HCT116 (cell line): ENCODE measurements at regions not wholly inside any gene's neighbourhood (a gene's known extent, or its start where the extent isn't known, plus 50 kb on each side); places are given as distances from the start of the nearest gene placed in this dataset.

Experiments used
- ATAC-seq: fragments of 200-7000 bp; cut with Tn5 transposase; 2 replicates; pipeline ENCODE4 v1.9.1; 2020; ENCODE audit warnings: mild to moderate bottlenecking, moderate library complexity
- BruUV-seq: library from RNA; stranded (reverse); fragments of 400-500 nt; replicated peaks from 2 replicates; lab custom pipeline; 2021; lab: Mats Ljungman, UMichigan
- CTCF ChIA-PET: fragments of 300-600 bp; sonication (Branson Sonifier 250); formaldehyde crosslinking; loops from one replicate; lab custom pipeline; 2021; ENCODE audit warnings: antibody characterized with exemption; lab: Charles Lee
- POLR2A ChIA-PET: fragments of 300-600, 350-600 bp; sonication (Branson Sonifier 250); formaldehyde crosslinking; loops from one replicate; lab custom pipeline; 2021; ENCODE audit warnings: antibody characterized with exemption; lab: Charles Lee
- RAD21 ChIA-PET, 2 experiments: fragments of 300-600 bp; sonication (Branson Sonifier 250); formaldehyde crosslinking; loops; one replicate each; lab custom pipeline; 2023; ENCODE audit warnings: low total read pairs in 2 of 2; ENCODE audit not compliant: uncharacterized antibody in 2 of 2, unreplicated experiment in 2 of 2, low non-redundant PET in 1 of 2; lab: Charles Lee
- DNase-seq: peaks from one replicate; pipeline ENCODE4 v3.0.0-alpha.2; 2010; ENCODE audit warnings: low read depth, low spot score
- H2AFZ ChIP-seq: fragments of 200-600 bp; shearing (Covaris generic), sonication (generic); 2 replicates; pipeline ENCODE4 v1.6.1; 2017; ENCODE audit warnings: low read depth, mixed run types, mixed read lengths, antibody characterized with exemption, low read length; ENCODE audit not compliant: poor library complexity, severe bottlenecking
- H3K27ac ChIP-seq: 2 replicates; pipeline ENCODE4 v1.5.1; 2012; ENCODE audit warnings: low read depth, low read length
- H3K27me3 ChIP-seq: fragments of 200-600 bp; sonication (generic); 2 replicates; pipeline ENCODE4 v1.6.1; 2016; ENCODE audit warnings: mixed run types, low read length, mixed read lengths; ENCODE audit not compliant: insufficient read depth
- H3K36me3 ChIP-seq, 2 experiments: fragments of 200-500 bp in 1 of 2; fragments of 200-600 bp in 1 of 2; sonication (Bioruptor generic) in 1 of 2; sonication (generic) in 1 of 2; 2 replicates each; pipeline versions ENCODE4 v1.5.1 to v1.6.1; 2014 to 2016; ENCODE audit warnings: low read length in 2 of 2, inconsistent platforms in 1 of 2, mixed read lengths in 1 of 2, mixed run types in 1 of 2; ENCODE audit not compliant: insufficient read depth in 2 of 2, control insufficient read depth in 1 of 2
- H3K4me1 ChIP-seq, 2 experiments: fragments of 200-600 bp in 1 of 2; sonication (generic) in 1 of 2; 2 replicates each; pipeline versions ENCODE4 v1.5.1 to v1.6.1; 2012 to 2017; ENCODE audit warnings: low read length in 2 of 2, inconsistent platforms in 1 of 2, mild to moderate bottlenecking in 1 of 2, mixed read lengths in 1 of 2, mixed run types in 1 of 2, moderate library complexity in 1 of 2; ENCODE audit not compliant: insufficient read depth in 2 of 2, control insufficient read depth in 1 of 2
- H3K4me2 ChIP-seq: fragments of 200-600 bp; sonication (generic); 2 replicates; pipeline ENCODE4 v1.6.1; 2017; ENCODE audit warnings: mixed run types, low read length, mixed read lengths
- H3K4me3 ChIP-seq, 2 experiments: fragments of 200-600 bp in 1 of 2; sonication (generic) in 1 of 2; replicated peaks in 1 of 2; 2 replicates each; pipeline ENCODE4 v1.5.1; 2011 to 2016; ENCODE audit warnings: low read length in 2 of 2, control low read depth in 1 of 2, low read depth in 1 of 2, mild to moderate bottlenecking in 1 of 2, mixed read lengths in 1 of 2, mixed run types in 1 of 2
- H3K79me2 ChIP-seq: fragments of 200-600 bp; sonication (generic); 2 replicates; pipeline ENCODE4 v1.6.1; 2017; ENCODE audit warnings: mild to moderate bottlenecking, mixed run types, low read length, moderate library complexity, mixed read lengths; ENCODE audit not compliant: insufficient read depth
- H3K9ac ChIP-seq: fragments of 200-600 bp; sonication (generic); 2 replicates; pipeline ENCODE4 v1.6.1; 2016; ENCODE audit warnings: low read length, mixed read lengths
- H3K9me2 ChIP-seq: fragments of 200-600 bp; sonication (generic), shearing (Covaris generic); 2 replicates; pipeline ENCODE4 v1.6.1; 2017; ENCODE audit warnings: mixed run types, mild to moderate bottlenecking, moderate library complexity; ENCODE audit not compliant: insufficient read depth
- H3K9me3 ChIP-seq, 2 experiments: fragments of 200-500 bp in 1 of 2; fragments of 200-600 bp in 1 of 2; sonication (Bioruptor generic) in 1 of 2; sonication (generic) in 1 of 2; 2 replicates each; pipeline ENCODE4 v1.6.1; 2014 to 2017; ENCODE audit warnings: low read length in 2 of 2, mixed read lengths in 2 of 2, inconsistent platforms in 1 of 2, low read depth in 1 of 2, mild to moderate bottlenecking in 1 of 2, mixed run types in 1 of 2, moderate library complexity in 1 of 2; ENCODE audit not compliant: control insufficient read depth in 1 of 2, insufficient read depth in 1 of 2
- H4K20me1 ChIP-seq: fragments of 200-600 bp; sonication (generic), shearing (Covaris generic); 2 replicates; pipeline ENCODE4 v1.6.1; 2017; ENCODE audit warnings: mixed run types, mild to moderate bottlenecking, moderate library complexity; ENCODE audit not compliant: insufficient read depth
- CBX3 ChIP-seq: IDR thresholded peaks from 2 replicates; pipeline ENCODE4 v1.6.1; 2012; ENCODE audit warnings: low read depth
- ELF1 ChIP-seq: IDR thresholded peaks from 2 replicates; pipeline ENCODE4 v1.6.1; 2012; ENCODE audit warnings: low read depth, borderline replicate concordance
- EZH2 ChIP-seq: fragments of 200-600 bp; sonication (generic); IDR thresholded peaks from 2 replicates; pipeline ENCODE4 v1.6.1; 2017; ENCODE audit warnings: antibody characterized with exemption, mixed run types
- JUND ChIP-seq: IDR thresholded peaks from 2 replicates; pipeline ENCODE4 v1.6.1; 2012
- POLR2A ChIP-seq: IDR thresholded peaks from 2 replicates; pipeline ENCODE4 v1.7.0; 2011; ENCODE audit warnings: borderline replicate concordance; ENCODE audit not compliant: insufficient read depth, insufficient read length; ENCODE audit errors: extremely low read depth
- ZFX ChIP-seq: fragments of 450-650 bp; IDR thresholded peaks from 2 replicates; pipeline ENCODE4 v1.6.1; 2017
- intact Hi-C: fragments of 100-400 bp; cut with micrococcal nuclease; formaldehyde crosslinking; loops from 2 replicates; pipeline ENCODE4 v1.10.0; 2022
- TF ChIP-seq, protein P1 (sequence below), 3 experiments: fragments of 200-600 bp in 1 of 3; sonication (generic) in 1 of 3; IDR thresholded peaks in 2 of 3; conservative IDR thresholded peaks in 1 of 3; 2 replicates each; pipeline ENCODE4 v1.5.1; 2012 to 2017; ENCODE audit warnings: low read depth in 2 of 3, low read length in 2 of 3, antibody characterized with exemption in 1 of 3, borderline replicate concordance in 1 of 3, control low read depth in 1 of 3, mild to moderate bottlenecking in 1 of 3, mixed read lengths in 1 of 3, mixed run types in 1 of 3, moderate library complexity in 1 of 3; ENCODE audit not compliant: insufficient read depth in 1 of 3
- TF ChIP-seq, protein P2 (sequence below): IDR thresholded peaks from 2 replicates; pipeline ENCODE4 v1.6.1; 2012
- TF ChIP-seq, protein P3 (sequence below): IDR thresholded peaks from 2 replicates; pipeline ENCODE4 v1.6.1; 2011; ENCODE audit warnings: mild to moderate bottlenecking, low read length, moderate library complexity; ENCODE audit not compliant: insufficient replicate concordance; ENCODE audit errors: extremely low read depth

DNA sequence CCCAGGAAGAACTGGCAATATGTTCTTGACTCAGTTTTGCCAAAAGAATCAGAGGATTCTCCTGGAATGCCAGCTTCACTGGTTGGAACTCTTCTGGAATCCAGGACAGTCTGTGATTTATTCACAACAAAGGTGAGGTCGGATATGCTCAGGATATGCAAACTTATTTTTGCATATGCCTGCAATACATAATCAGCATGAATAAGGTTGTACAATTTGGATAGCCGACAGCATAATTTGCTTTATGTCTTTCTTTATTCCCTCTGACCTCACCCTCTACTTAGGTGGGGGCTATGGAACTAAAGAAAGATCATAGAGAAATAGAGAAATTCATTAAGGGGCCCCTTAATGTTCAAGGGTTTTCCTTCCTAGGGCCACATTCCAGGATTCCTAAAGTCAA, 57.6 kb upstream of the AKR1E2 start:
- Histone ChIP-seq H3K9ac (no peak overlapping the region), H3K9me2 (no peaks in the 10 kb centered on the region), H3K4me3 (no peak overlapping the region), H3K4me2 (no peak overlapping the region), H3K27ac (no peak overlapping the region), H3K9me3 (no peaks in the 10 kb centered on the region), H3K36me3 (no peaks in the 10 kb centered on the region), H3K79me2 (no peaks in the 10 kb centered on the region), H3K4me1 (peaks cover 13 to 64% of the 10 kb centered on the region in 2 experiments), H4K20me1 (no peaks in the 10 kb centered on the region), H2AFZ (peak overlapping the region; percentile 71), H3K27me3 (no peaks in the 10 kb centered on the region)
- ChIA-PET RAD21 (no interaction called here), POLR2A (no interaction called here), CTCF (no interaction called here)
- intact Hi-C loops: loop anchor here (5.0 kb wide), 2 partner anchors 96 to 111 kb away; no protein-coding TSS in a partner anchor
- ATAC-seq (no peak), DNase-seq (no peak)
- TF ChIP-seq, protein P1, sequence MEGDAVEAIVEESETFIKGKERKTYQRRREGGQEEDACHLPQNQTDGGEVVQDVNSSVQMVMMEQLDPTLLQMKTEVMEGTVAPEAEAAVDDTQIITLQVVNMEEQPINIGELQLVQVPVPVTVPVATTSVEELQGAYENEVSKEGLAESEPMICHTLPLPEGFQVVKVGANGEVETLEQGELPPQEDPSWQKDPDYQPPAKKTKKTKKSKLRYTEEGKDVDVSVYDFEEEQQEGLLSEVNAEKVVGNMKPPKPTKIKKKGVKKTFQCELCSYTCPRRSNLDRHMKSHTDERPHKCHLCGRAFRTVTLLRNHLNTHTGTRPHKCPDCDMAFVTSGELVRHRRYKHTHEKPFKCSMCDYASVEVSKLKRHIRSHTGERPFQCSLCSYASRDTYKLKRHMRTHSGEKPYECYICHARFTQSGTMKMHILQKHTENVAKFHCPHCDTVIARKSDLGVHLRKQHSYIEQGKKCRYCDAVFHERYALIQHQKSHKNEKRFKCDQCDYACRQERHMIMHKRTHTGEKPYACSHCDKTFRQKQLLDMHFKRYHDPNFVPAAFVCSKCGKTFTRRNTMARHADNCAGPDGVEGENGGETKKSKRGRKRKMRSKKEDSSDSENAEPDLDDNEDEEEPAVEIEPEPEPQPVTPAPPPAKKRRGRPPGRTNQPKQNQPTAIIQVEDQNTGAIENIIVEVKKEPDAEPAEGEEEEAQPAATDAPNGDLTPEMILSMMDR (IDR thresholded peaks at IDR 0.05 in 2 of 3, conservative IDR thresholded peaks at IDR 0.05 in 1 of 3; ENCODE audit: borderline replicate concordance in 1 of 3, insufficient read depth in 1 of 3, low read depth in 2 of 3, low read length in 2 of 3): no peak
- no peak for TF ChIP-seq POLR2A
- no peak for TF ChIP-seq ZFX
- TF ChIP-seq, protein P2, sequence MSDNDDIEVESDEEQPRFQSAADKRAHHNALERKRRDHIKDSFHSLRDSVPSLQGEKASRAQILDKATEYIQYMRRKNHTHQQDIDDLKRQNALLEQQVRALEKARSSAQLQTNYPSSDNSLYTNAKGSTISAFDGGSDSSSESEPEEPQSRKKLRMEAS: no peak
- TF ChIP-seq, protein P3, sequence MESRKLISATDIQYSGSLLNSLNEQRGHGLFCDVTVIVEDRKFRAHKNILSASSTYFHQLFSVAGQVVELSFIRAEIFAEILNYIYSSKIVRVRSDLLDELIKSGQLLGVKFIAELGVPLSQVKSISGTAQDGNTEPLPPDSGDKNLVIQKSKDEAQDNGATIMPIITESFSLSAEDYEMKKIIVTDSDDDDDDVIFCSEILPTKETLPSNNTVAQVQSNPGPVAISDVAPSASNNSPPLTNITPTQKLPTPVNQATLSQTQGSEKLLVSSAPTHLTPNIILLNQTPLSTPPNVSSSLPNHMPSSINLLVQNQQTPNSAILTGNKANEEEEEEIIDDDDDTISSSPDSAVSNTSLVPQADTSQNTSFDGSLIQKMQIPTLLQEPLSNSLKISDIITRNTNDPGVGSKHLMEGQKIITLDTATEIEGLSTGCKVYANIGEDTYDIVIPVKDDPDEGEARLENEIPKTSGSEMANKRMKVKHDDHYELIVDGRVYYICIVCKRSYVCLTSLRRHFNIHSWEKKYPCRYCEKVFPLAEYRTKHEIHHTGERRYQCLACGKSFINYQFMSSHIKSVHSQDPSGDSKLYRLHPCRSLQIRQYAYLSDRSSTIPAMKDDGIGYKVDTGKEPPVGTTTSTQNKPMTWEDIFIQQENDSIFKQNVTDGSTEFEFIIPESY: no peak
- TF ChIP-seq CBX3: no peak
- TF ChIP-seq JUND: no peak
- no peak for TF ChIP-seq ELF1
- TF ChIP-seq EZH2: no peak
- no TSS peak for BruUV-seq
